ENCODE measurements at regions not wholly inside any gene's neighbourhood (a gene's known extent, or its start where the extent isn't known, plus 50 kb on each side); places are given as distances from the start of the nearest gene placed in this dataset.
"Not testable (repeated sequence)": the region's sequence is repeated elsewhere in the genome, so short reads cannot be mapped to it uniquely, and the experiment has no call there.

DNA sequence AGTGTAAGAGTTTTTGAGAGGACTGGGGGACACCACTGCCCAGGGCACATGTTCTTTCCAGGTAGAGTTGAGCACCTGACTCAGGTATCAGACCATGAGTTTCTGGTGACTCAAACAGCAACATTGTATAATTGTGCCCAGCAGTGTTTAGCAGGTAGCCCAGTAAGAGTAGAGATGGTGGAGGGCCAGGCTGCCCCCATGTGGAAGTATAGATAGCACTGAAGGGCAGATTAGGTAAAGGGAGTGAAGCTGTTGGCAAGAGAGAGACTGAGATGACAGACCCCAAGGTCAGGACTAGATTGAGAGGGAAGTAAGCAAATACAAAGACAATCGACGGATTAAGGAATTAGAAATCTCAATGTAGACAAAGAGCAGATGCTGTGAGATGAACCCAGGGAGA lies 74.6 kb downstream of the TRIM42 start:
- DNase-seq (ENCODE audit: low spot score): no peak

DNA sequence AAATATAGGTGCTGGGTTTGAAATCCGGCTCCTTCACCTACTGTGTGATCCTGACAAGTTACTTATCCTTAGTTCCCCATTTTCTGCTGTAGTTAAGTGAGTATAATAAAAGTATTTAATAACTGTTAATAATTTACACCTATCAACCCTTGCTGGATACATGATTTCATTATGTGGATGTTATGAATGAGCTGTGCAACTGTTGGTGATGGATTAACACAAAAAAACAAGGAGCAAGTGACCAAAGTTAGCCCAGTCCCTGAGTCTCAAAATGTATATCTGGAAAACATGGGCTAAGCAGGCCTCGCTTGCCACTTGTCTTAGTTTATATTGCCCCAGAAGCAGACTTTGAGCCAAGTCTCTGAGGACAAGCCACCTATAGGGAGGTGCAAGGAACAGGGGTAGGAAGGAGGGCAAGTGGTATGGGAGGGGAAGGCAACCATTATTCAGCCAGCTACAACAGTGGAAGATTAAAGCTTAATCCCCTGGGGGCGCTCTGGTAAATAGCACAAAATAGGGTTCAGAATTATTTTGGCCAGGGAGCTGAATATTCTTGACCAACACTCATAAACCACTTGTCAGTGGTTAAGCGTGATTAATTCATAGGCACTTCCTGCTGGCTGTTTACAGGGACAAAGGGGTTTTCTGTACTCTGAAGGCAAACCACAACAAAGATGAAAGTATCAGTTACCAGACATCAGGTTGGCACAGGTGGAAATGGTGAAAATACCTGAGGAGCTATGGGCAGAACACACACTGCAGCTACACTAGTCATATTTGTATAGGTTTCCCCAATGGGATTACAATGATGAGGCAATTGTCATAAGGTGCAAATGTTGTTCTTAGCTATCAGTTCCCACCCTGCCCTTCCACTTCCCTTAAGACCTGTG lies 76.2 kb downstream of the TRIM42 start:
- DNase-seq (ENCODE audit: low spot score): no peak

DNA sequence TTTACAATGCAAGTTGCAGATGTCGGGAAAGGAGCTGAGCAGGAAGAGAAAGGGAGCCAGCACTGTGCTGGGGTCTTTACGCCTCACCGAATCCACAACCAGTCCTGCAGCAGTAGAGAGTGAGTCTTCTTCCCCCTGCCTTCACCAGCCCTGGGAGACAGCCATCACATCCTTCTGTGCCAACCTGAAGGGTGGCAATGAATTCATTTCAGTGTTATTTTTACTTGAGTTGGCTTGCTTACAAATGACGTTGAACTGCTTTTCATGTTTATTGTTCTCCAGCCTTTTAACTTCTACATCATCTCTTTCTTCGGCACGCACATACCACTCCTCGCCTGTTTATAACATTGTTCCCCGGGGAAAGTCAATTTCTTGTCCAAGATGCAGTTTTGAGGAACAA lies 77.1 kb downstream of the TRIM42 start:
- DNase-seq (ENCODE audit: low spot score): no peak

- DNase-seq (ENCODE audit: low spot score): no peak
Observed at GRCh38 chr3:140756240-140757016, 78.6 kb downstream of the TRIM42 start.

DNA sequence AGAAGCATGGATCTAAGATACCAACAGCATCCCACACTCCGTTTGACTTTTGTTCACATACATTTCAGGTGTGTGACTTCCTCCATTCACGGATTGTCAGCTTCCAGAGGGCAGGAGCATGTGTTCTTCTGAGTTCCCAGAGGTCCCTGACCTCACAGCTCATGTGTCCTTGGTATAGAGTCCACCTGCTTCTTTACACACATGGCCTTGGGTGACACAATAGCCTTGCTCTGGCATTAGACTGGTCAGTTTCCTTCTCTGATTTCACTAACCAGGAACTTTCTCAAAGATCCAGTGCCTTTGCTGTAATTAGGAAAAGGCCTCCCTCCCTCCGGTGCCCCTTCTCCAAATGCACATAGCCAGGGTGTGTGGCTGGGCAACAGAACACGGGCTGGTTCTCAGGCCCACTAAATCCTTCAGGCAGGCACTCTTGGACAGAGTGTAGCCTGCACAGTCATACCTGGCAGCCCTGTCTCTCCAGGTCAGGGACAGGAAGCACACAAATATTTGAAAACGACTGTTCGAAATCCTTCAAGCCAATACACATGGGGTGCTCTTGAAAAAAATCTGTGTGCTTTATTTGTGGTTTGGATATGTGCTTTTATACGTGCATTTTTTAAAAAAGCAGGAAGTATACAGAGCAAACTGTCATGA lies 81.1 kb downstream of the TRIM42 start:
- DNase-seq (ENCODE audit: low spot score): no peak

DNA sequence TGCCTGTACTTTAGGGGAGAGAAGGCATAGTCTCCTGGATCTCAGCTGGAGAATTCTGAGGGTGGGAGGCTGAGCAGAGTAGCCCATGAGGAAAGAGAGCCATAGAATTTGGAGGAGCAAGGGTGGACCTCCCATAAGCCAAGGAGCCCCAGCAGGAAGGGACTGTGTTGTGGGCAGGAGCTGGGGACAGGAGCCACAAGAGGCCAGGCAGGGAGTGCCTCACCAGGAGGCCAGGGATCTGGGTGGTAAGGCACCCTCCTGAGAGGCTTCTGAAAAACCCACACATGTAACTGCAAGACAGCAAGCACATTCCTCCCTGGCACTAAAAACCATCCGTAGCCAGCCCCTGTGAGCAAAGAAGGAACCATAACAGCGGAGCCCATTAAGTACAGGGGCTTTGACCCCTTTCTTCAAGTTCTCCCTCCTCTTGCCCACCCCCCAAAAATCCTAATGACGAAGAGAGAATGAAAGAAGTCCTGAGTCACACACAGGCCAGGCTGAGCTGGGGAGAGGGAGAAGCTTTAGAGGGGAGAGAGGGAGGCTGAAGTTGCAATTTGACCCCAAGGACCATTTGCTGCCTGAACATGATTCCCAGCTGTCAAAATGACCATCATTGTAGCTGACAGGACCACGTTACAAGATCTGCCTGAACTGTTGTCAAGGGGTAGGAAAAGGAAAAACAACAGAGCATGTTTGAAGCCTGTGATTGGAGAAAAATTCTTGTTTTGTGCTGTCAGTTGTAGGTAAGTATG lies 82.6 kb downstream of the TRIM42 start:
- no peak for DNase-seq (ENCODE audit: low spot score)

- DNase-seq (ENCODE audit: low spot score): no peak
Observed at GRCh38 chr3:140761076-140761639, 83.3 kb downstream of the TRIM42 start.

GRCh38 chr3:140762746-140763145 lies 84.9 kb downstream of the TRIM42 start:
- DNase-seq (ENCODE audit: low spot score): no peak

DNA sequence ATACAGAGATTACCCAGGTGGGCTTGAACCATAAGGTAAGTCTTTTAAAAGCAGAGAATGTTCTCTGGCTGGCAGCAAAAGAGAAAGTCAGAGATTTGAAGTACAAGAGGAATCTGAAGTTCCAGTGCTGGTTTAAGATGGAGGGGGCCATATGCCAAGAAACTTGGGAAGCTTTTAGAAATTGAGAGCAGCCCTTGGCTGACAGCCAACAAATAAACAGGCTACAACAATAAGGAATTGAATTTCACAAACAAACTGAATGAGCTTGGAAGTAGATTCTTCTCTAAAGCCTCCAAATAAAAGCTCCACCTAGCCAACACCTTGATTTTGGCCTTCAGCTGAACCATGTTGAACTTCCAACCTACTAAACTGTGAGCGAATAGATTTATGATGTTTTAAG lies 85.7 kb downstream of the TRIM42 start:
- DNase-seq (ENCODE audit: low spot score): no peak

DNA sequence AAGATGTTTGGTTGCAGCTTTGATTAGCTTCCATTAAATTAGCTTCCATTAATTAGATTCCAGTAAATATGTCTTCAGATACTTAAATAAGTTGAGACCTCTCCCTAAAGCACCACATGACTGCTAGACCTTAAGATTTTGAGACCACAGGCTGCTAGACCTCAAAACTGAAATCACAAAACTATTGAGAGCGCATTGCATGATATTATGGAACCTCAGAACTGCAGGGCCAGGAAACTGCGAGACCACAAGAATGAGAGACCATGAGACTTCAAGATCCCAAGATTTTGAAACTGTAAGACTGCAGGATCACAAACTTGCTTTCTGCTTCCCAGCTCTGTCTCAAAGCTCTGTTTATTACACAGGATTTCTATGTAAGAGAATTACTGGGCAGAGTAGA lies 87.4 kb downstream of the TRIM42 start:
- no peak for DNase-seq (ENCODE audit: low spot score)

DNA sequence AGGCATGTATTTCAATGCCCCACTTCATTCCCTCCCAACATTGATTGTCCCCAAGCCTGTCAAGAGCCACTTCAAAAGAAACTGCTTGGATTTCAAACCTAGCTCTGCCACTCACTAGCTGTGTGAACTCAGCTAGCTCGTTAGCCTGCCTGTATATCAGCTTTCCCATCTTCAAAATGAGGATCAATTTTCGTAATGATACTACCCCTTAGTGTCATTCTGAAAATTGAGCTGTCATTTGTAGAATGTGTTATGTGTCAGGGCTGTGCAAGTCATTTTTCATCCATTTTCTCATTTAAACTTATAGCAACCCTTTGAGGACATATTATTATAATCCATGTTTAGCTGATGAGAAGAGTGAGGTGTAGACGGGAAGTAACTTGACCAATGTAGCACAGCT lies 88.6 kb downstream of the TRIM42 start:
- no peak for DNase-seq (ENCODE audit: low spot score)

- no peak for DNase-seq (ENCODE audit: low spot score)
Observed at GRCh38 chr3:140767566-140767965, 89.7 kb downstream of the TRIM42 start.

DNA sequence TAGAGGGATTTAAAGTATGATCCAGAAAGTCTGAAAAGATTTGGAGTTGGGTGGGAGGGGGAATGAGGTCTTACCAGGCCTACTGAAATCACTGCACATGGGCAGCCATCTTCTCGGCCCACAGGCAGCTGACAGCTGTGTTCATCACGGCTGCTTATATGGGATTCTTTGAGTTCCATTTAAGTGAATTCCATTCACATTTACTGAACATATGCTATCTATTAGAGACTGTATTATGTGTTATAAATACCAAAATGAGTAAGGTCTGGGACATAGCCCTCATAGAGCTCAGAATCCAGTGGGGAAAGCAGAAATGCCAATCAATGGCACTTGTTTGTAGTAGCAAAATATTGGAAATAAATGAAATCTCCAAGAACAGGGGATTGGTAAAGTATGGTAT lies 91.1 kb downstream of the TRIM42 start:
- DNase-seq (ENCODE audit: low spot score): no peak

GRCh38 chr3:140769951-140770350 lies 92.1 kb downstream of the TRIM42 start:
- DNase-seq (ENCODE audit: low spot score): no peak

DNA sequence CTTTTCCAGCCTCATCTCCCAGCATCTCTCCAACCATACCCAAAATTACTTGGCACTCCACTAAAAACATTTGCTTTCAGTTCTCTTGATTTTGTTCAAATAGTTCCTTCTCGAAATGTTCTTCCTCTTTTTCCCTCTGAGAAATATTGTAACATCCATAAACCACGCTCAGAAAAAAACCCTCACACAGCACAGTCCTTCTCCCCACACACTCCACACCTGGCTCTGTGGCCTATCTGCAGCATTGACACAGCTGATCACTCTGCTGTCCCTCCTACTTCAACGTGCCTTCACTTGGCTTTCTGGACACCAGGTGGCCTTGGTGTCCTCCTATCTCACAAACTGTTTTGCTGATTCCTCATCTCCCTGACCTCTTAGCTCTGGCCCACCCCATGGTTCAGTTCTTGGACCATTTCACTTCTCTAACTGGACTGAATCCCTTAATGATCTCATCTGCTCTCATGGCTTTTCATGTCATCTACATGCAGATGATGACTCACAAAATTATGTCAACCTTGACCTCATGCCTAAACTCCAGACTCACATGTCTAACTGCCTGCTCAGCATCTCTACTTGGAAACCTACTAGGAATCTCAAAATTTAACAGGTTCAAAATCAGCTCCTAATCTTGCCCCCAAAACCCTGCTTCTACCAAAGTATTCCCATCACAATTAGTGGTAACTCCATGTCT lies 93.3 kb downstream of the TRIM42 start:
- DNase-seq (ENCODE audit: low spot score): no peak

DNA sequence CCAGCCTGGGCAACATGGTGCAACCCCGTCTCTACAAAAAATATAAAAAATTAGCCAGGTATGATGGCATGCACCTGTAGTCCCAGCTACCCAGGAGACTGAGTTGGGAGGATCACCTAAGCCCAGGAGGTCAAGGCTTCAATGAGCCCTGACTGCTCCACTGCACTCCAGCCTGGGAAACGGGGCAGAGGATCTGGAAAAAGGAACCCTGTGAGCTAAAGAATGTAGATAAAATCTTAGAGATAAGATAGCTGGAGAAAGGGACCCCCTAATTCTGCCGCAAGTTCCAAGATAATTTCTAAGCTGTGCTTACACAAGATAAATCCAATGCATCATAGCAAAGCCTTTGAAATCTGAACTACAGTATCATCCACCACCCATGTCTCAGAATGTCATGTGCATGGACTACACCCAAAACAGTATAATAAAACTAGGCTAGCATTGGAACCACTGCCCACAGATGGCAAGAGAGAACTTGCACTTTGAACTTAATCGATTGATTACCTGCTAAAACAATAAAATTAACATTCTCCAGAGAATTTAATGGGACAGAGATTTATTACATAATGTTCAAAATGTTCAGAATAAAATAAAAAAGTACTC lies 99.9 kb downstream of the TRIM42 start:
- DNase-seq (ENCODE audit: low spot score): no peak

GRCh38 chr3:140791368-140791767 lies 113.5 kb downstream of the TRIM42 start:
- no peak for DNase-seq (ENCODE audit: low spot score)

DNA sequence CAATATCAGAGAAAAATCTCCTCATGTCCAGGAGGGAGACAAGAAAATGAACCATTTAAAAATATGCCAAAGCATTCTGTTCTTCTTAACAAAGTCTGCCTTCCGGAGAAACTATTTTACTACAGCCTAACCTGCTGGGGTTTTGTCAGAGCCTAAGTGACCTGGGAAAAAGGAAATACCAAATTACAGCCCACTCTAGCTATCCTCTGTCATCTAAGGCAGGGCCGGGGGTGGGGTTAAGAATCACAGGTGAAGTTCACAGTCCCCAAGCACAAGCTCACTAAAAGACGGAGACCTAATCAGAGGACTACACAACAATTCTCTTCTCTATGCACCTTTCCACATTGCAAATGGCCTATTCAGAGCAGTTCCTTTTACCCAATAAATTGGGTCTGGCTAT lies 116.6 kb downstream of the TRIM42 start:
- no peak for DNase-seq (ENCODE audit: low spot score)

GRCh38 chr3:140802898-140803297 lies 125.0 kb downstream of the TRIM42 start:
- DNase-seq (ENCODE audit: low spot score): not testable (repeated sequence)

DNA sequence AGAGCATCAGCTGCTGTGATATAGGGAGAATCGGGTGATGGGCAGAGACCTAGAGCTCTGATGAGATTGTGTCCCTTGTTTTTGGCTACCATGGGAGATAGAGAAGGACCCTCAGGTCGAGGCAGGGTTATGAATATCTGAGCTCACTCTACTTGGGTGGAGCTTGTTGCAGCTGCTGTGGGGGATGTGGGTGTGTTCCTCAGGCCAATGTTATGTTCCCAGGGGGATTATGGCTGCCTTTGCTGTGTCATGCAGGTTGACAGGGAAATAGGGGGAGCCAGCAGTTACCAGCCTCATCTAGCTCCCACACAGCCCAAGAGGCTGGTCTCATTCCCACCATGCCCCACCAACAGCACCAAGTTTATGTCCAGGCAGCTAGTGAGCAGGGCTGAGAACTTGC lies 131.5 kb downstream of the TRIM42 start:
- no peak for DNase-seq (ENCODE audit: low spot score)
